ENCODE measurements at regions not wholly inside any gene's neighbourhood (a gene's known extent, or its start where the extent isn't known, plus 50 kb on each side); places are given as distances from the start of the nearest gene placed in this dataset.
"Not testable (repeated sequence)": the region's sequence is repeated elsewhere in the genome, so short reads cannot be mapped to it uniquely, and the experiment has no call there.

- DNase-seq (ENCODE audit: low spot score), result no peak
These were observed 208.5 kb upstream of the PROX1 start for GRCh38 chr1:213779228-213779627.

- no peak for DNase-seq (ENCODE audit: low spot score)
These were observed 204.7 kb upstream of the PROX1 start for GRCh38 chr1:213782941-213783672.

DNA sequence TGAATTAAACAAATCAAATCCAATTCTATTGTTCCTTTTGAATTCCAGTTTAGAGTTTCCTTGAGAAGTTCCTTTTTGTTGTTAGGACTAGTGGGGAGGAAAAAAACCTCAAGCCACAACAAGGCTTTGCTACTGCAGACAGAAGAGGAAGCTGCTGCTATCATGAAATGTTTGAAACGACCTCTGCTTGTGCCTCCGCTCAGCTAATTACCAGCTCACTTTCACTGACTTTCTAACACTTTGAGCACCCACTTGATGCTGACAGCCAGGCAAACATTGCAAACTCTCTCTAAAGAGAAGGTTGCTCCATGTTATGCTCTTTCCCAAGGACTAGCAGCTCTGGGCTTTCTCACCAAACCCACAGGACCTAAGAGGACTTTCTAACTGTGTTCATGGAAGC is 203.9 kb upstream of the PROX1 start:
- no peak for DNase-seq (ENCODE audit: low spot score)

GRCh38 chr1:213786683-213787082 is 201.1 kb upstream of the PROX1 start:
- DNase-seq (ENCODE audit: low spot score), result no peak

DNA sequence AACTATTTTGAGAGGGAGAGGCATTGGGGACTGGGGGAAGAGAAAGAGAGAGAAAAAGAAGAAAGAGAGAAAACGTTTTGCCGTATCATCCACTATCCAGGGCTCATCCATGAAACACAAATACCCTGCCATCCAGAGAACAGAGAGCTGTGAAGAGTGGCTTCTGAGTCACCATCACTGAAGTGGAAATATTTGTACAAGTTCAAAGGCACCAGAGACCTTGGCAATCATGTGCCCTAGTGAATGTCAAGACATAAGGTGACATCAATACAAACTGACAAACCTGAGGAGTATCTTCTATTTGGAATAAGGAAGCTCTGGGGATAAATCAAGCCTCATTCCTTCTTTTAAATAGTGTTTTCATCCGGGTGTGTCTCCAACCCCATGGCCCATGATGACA is 197.2 kb upstream of the PROX1 start:
- no peak for DNase-seq (ENCODE audit: low spot score)

DNA sequence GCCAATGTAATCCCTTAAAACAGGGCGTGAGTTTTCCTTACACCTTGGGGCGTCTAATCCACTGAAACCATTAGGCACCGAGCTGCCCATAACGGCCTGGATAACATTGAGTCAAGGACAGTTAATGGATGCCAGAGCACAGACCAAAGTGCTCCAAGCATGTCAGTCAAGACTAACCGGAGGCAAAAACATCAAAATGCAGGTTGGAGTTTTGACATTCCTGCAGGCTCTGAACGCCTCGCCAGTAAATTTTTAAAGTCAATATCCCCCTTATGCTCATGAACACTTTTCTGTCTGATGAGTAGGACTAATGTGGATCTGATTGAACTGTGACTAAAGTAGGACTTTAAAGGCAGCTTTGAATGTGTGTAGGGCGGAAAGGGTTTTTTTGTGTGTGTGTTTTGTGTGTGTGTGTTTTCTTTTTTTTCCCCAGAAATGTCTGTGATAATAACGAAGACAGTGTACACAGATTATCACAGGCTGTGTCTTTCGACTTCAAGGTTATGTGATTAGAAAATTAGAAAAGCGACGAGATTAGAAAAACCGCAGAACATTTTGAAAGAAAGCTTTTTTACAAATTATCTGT is 194.2 kb upstream of the PROX1 start:
- no peak for DNase-seq (ENCODE audit: low spot score)

DNA sequence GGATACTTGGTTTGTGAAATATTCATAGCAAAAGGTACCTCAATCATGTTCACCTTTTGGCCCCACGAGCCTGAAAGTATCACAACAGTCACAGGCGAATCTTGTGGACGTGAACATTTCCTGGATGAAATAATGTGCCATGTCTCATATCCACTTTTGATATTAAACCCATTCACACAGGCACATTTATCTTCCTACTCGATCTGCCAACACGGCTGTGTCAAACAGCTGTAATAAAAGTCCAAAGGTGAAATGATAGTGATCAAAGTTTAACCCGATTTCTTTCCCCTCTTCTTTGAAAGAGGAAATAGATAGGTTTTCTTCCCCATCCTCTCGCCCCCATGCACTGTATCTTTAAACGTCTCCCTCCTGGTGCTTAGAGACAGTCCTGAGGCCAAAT is 191.2 kb upstream of the PROX1 start:
- DNase-seq (ENCODE audit: low spot score), result no peak

DNA sequence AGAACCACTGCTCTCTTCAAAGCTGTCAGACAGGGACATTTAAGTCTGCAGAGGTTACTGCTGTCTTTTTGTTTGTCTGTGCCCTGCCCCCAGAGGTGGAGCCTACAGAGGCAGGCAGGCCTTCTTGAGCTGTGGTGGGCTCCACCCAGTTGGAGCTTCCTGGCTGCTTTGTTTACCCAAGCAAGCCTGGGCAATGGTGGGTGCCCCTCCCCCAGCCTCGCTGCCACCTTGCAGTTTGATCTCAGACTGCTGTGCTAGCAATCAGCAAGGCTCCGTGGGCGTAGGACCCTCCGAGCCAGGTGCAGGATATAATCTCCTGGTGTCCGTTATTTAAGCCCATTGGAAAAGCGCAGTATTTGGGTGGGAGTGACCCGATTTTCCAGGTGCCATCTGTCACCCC is 179.5 kb upstream of the PROX1 start:
- DNase-seq (ENCODE audit: low spot score), result not testable (repeated sequence)

- no peak for DNase-seq (ENCODE audit: low spot score)
These were observed 170.6 kb upstream of the PROX1 start for GRCh38 chr1:213817156-213817555.

- DNase-seq (ENCODE audit: low spot score), result no peak
These were observed 167.2 kb upstream of the PROX1 start for GRCh38 chr1:213820362-213821149.

GRCh38 chr1:213821175-213821942 is 166.4 kb upstream of the PROX1 start:
- no peak for DNase-seq (ENCODE audit: low spot score)

GRCh38 chr1:213821943-213822334 is 165.8 kb upstream of the PROX1 start:
- DNase-seq (ENCODE audit: low spot score), result no peak

- DNase-seq (ENCODE audit: low spot score), result no peak
These were observed 160.9 kb upstream of the PROX1 start for GRCh38 chr1:213826891-213827290.

GRCh38 chr1:213828867-213829266 is 158.9 kb upstream of the PROX1 start:
- DNase-seq (ENCODE audit: low spot score), result no peak

- DNase-seq (ENCODE audit: low spot score), result no peak
These were observed 158.0 kb upstream of the PROX1 start for GRCh38 chr1:213829780-213830179.

DNA sequence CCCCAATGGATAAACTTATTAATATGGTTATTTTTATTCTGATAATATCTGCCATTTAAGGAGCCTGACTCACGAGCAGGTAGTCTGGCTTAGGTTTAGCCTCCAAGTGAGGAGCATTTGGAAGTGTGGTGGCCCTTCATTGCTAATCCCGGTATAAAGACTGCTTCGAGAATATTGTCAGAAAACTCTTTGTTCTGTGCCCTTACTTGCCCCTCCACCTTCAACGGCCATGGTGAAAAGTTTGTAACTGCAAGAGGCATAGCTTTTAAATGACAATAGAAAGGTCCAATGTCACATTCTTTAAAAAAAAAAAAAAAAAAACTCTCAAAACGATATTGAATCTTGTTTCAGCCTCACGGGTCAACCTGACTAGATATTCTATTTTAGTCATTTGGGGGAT is 157.4 kb upstream of the PROX1 start:
- no peak for DNase-seq (ENCODE audit: low spot score)

GRCh38 chr1:213840575-213840974 is 147.2 kb upstream of the PROX1 start:
- DNase-seq (ENCODE audit: low spot score), result no peak

GRCh38 chr1:213844632-213845031 is 143.1 kb upstream of the PROX1 start:
- DNase-seq (ENCODE audit: low spot score), result no peak

DNA sequence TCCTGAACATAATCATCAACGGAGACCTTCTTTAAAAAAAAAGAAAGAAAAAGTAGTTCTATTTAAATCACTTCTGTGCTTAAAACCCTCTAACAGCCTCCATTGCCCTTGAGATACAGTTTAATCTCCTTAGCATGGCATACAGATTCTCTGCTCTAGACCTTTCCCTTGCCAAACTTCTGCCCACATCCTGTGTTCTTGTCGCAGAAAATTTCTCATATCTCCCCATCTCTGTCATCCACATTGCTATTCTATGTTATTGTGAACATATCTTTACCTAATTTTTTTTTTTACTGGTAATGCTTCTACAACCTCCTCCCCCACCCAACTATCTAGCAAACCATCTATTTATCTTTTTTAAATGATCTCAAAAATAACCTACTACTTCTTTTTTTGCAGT is 135.7 kb upstream of the PROX1 start:
- no peak for DNase-seq (ENCODE audit: low spot score)

DNA sequence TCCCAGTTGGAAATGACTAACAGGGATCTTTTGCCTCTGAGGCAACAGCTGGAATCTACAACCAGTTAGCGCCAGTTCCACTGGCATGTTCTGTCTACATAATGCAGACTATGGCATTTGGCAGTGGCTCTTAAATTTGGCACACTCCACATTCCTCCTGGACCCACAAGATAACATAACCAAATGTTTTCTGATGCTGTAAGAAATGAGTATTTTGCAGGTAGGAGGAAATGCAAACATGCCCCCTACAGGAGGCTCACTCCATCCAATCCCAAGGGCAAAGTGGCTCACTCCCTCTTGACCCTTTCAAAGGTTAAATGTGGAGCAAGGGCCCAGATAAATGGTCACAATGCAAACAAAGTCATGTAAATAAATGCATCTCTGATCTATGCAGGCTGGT is 129.2 kb upstream of the PROX1 start:
- DNase-seq (ENCODE audit: low spot score), result no peak

DNA sequence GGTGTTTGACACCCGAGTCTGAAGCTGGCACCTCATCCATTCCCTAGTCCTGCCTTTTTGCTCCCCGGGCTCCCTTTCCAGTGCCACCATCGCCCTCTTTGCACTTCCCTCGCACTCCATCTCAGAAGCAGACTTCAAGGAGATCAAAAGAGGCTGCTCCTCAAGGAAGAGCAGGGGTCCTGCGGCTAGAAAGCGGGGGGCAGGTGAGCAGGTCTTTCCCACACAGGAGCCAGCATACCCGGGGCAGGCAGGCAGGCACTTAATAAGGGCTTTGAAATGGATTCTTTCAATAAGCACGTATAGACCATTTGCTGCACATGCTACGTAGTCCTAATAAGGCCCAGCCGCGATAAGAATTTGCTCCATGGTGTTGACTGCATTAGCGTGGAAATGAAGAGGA is 125.9 kb upstream of the PROX1 start:
- DNase-seq (ENCODE audit: low spot score), result no peak

- no peak for DNase-seq (ENCODE audit: low spot score)
These were observed 123.7 kb upstream of the PROX1 start for GRCh38 chr1:213864091-213864490.

DNA sequence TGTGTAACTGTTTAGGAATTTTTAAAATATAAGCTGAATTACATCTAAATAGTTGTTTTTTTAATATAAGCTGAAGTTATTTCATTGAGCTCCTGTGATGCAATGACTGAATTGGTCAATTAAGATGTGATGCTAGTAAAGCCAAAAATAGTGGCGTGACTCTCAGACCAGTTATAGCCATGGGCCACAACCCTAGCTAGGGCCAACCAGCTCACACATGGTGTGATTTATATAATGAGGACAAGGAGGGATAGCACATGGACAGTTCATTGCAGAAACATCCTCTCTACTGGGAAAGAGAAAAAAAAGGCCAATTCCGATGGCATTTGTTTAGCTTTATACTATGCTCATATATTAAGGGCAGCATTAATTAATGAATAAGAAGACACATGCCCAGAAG is 119.3 kb upstream of the PROX1 start:
- DNase-seq (ENCODE audit: low spot score), result no peak
